CD1c-positive myeloid dendritic cell (primary cell): ENCODE measurements at regions not wholly inside any gene's neighbourhood (a gene's known extent, or its start where the extent isn't known, plus 50 kb on each side); places are given as distances from the start of the nearest gene placed in this dataset.
"Not testable (repeated sequence)": the region's sequence is repeated elsewhere in the genome, so short reads cannot be mapped to it uniquely, and the experiment has no call there.

Source experiments
- DNase-seq: peaks from one replicate; pipeline ENCODE4 v3.0.0-alpha.2; 2016; ENCODE audit errors: extremely low spot score

DNA sequence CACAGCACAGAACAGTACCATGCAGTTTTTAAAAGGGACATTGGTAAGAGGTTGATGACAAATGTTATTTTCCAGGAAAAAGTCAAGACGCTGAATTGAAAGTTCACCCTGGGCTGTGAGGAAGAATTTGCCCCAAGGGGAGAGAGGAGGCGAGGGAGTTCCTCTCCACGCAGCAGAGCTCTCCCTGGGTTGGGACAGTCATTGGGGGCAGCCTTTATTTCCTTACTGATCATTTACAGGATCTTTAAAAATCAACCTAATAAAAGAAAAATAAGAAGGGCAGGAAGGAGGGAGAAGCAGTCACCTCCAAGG, 49.9 kb upstream of the WNT7B start:
- DNase-seq, result no peak

DNA sequence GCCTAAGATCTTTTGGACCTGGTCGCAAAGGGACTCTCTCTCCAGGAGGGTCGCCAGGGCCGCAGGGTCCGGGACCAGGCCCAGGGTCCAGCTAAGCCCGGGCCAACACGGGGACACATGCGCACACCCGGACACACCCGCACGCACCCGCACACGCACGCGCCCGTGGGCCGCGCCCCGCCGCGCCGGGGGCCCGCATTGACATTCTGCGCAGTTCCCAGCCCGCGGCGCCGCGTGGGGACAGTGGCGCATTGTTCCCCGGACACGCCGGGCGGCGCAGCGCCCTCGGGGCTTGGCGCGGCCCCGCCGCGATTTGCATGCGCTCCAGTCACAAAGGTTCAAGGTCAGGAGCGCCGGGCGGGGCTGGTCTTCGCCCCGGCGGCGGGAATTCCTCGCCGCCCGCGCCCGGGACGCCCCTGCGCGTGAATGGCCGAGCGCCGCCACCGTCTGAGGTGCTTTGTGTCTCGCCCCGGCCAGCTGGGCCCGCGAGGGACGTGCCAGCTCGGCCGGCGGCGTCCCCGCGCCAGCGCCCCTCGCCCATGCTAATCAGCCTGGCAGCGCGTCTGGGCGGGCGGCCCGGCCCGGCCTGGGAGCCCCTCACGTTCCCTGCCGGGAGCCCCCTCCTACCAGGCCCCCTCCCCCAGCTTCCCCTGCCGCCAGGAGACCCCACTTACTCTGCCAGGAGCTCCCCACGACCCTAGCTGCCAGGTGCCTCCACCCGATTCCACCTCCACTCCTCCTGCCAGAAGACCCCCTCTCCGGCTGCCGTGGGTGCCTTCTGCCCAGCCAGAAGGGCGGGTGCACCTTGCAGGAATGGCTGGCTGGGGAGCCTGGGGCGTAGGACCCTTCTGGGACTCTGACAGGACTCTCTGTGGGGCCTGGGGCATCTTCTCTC, 50.5 kb upstream of the WNT7B start:
- peak; percentile 51 for DNase-seq

DNA sequence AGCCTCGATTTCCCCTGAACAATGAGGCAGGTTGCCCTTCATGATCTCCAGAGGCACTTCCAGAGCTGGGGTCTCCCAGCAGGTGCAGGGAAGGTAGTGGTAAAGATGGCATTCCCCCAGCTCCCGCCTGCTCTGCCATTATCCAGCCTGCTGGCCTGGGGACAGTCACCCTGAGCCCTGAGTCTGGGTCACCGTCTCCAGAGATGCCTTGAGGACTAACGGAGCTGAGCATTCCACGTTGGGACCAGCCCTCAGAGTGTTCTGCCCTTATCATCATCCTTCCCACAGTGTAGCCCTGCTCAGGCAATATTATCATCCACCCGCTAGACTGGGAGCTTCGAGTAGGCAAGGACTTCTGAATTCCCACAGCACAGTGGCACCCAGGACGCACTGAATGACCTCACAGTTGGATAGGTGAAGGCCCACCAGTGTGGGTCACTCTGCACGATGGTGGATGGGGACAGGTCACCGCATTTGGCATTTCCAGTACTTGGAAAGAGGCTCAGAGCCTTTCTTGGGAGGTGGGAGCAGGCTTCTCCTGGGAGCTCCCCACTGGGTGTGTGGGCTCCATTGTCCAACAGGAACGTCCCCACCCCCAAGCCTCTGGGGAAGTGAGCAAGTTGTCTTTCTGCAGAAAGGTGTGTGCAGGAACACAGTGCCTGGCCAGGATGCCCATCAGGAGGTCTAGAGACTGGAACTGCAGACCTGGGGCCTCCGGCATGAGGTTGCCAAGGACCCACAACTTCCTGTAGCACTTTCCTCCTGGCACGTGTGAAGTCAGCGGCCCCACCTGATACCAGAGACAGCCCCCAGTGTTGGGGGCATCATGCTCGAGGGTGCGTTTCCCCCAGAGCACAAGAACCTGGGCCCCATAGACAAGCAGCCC, 51.4 kb upstream of the WNT7B start:
- DNase-seq, result no peak

DNA sequence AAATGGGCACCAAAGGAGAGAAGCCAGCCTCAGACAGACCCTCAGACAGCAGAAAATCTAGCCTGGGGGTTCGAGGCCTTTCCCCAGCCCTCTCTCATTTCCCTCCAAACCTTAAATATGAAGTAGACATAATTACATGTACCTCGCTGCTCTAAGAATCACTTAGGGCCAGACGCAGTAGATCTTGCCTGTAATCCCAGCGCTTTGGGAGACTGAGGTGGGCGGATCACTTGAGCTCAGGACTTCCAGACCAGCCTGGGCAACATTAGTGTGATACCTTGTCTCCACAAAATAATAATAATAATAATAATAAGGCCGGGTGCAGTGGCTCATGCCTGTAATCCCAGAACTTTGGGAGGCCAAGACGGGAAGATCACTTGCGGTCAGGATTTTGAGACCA, 52.1 kb upstream of the WNT7B start:
- DNase-seq, result no peak

DNA sequence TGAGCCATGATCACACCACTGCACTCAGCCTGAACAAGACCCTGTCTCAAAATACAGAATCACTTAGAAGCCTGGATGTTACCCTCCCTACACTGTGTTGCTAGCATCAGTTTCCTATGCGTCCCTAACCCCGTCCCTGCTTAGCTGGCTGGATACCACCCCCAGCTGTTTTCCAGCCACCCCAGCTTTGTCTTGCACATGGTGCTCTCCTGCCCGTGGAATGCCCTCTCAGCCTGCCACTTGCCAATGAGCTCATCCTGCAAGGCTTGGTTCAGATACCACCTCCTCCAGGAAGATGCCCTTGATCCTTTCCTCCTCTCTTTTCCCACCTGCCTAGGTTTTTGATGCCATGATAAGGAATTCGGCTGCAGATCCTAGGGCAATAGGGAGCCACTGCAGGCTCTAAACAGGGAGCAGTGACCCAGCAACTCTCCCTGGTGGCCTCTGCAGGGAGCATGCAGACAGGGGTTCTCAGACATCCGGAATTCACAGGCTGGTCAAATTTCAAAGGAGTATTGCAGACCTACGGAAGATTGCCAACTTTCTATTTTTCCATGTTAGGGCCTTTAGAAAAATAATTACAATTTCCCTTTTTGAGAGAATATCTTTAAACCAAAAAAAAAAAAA, 52.7 kb upstream of the WNT7B start:
- DNase-seq, result no peak

DNA sequence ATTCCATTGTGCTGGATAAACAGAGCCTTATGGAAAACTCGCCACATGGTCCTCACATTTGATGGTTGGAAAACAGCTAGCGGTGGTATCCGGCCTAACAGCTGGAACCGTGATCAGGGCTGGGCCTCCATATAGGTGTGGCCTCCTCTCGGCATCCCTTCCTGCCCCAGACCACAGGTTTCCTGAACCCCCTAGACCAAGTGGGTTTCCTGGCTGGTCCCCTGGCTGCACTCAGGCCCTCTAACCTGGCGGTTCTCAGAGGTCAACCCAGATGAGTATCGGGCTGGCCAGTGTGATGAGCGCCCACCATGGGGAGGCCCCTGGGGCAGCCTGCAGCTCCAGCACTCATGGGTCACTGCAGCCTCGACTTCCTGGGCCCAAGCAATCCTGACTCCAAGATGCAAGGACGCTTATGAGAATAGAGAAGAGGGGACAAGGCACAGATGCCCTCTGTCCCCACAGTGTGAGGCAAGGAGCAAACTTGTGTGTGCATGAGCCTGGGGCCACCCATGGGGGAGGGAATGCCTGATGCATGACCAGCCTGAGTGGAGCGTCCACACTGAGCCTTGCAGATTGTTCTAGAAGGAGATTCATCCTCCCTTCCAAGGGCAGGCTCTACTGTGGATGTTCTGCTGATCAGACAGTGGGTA, 53.4 kb upstream of the WNT7B start:
- no peak for DNase-seq

DNA sequence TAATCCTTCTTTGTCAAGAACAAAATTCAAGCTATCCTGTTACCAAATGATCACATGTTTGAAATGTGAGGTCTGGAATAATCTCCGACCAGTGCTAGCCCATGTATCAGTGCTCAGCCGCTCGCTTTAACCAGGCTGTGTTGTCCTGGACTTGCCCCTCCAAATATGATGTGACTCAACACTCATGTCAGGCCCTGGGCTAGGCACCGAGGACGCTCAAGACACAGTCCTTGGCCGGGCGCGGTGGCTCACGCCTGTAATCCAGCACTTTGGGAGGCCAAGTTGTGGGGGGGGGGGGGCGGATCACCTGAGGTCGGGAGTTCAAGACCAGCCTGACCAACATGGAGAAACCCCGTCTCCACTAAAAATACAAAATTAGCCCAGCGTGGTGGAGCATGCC, 54.1 kb upstream of the WNT7B start:
- no peak for DNase-seq

DNA sequence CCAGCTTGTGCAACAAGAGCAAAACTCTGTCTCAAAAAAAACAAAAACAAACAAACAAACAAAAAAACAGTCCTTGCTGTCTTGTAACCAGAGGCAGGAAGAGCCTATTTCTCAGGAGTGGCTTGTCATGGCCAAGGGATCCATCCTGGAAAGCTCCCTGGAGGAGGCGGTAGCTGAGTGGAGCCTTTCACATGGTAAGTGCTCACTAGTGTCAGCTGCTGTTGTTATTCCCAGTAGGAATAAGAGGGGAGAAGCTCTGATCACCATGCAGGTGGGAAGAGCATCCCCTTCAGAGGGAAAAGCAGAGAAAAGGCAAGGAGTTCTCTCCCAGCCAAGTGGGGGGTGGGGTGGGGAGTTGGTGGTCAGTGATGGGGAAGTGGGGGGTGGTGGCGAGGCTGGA, 54.6 kb upstream of the WNT7B start:
- no peak for DNase-seq

DNA sequence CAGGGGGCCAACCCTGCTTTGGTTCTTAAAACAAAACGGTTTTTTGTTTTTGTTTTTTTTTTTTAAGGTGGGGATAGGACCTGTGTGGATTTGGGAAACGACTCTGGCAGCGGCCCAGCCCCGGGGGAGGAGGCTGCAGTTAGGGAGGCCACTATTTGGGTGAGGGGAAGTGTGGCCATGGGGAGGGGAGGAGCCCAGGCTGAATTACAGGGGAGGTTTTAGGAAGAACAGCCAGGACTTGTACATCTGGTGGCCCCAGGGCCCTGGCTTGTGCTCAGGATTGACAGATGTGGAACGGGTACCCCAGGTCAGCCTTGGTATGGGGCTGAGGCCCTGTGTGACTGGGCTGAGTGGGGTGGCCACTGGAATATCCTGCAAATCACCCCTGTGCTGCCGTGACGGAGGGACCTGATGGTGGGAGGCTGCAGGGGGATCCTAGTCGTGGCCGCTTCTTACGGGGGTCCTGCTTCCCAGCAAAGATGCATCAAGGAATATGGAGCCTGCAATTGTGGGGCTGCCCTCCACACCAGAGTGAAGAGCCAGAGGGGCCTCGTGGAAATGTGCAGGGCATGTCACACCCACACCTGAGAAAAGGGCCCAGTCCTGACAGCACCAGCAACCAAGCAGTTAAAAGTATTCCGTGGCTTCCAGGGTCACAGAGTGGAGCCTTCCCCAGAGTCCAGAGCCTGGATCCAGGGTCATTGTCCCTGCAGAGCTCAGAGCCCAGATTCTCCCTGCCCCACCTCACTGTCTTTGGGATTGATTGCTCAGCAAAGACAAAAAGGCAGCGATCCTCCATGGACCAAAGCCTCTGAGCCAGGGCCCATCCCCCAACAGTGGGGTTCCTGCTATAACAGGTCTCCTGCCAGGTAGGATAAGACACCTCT, 55.2 kb upstream of the WNT7B start:
- DNase-seq, result no peak

DNA sequence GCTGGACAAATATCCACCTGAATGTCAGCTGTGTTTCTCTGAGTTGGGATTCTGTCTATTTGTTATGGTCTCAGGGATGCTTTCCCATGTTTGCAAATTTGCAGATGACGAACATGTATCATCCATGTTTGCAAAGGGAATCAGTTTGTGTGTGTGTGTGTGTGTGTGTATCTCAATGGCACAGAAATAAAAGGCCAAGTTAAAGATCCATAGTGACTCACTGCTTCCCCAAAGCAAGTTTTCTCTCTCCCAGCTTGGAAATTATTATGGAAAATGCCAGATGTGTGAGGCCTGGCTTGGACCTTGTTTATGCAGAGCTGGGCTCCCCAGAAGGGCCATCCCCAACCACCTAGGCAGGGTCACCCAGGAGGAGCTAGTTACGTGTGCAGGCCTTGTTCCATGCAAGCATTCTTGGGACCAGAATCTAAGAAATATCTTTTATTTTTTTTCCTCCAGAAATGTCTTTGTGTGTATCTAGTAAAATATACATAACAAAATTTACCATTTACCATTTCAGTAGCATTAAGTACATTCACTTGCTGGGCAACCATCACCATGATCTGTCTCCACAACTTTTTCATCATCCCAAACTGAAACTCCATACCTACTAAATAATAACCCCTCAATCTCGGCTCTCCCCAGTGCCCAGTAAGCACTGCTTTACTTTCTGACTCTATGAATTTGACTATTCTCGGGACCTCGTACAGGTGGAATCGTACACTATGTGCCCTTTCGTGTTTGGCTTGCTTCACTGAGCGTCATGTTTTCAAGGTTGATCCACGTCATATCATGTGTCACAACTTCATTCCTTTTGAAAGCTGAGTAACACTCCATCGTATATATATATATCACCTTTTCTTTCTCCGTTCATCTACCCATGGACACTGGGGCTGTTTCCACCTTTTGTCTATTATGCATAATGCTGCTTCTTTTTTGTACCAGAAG, 56.6 kb upstream of the WNT7B start:
- no peak for DNase-seq

DNA sequence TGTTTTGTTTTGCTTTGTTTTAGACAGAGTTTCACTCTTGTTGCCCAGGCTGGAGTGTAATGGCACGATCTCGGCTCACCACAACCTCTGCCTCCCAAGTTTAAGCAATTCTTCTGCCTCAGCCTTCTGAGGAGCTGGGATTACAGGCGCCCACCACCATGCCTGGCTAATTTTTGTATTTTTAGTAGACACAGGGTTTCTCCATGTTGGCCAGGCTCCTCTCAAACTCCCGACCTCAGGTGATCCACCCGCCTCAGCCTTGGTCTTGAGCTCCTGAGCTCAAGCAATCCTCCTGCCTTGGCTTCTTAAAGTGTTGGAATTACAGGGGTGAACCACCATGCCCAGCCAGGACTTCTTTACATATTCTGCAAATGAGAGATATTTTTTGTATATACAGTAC, 57.5 kb upstream of the WNT7B start:
- not testable (repeated sequence) for DNase-seq

DNA sequence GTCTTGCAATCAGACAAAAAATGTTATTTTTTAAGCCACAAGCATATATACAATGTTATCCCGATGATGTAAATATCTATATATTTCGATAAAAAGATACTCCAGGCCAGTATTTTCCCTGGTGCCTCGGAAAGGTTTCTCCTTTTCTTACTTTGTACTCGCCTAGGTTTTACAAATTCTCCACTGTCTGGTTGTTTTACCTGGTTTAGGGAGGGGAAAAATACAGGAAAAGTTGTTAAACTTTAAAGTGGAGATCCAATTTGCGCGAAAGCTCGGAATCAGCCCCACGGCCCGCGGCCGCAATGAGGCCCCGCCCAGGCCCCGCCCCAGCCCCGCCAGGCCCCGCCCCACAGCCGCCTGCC, 58.4 kb upstream of the WNT7B start:
- no peak for DNase-seq

DNA sequence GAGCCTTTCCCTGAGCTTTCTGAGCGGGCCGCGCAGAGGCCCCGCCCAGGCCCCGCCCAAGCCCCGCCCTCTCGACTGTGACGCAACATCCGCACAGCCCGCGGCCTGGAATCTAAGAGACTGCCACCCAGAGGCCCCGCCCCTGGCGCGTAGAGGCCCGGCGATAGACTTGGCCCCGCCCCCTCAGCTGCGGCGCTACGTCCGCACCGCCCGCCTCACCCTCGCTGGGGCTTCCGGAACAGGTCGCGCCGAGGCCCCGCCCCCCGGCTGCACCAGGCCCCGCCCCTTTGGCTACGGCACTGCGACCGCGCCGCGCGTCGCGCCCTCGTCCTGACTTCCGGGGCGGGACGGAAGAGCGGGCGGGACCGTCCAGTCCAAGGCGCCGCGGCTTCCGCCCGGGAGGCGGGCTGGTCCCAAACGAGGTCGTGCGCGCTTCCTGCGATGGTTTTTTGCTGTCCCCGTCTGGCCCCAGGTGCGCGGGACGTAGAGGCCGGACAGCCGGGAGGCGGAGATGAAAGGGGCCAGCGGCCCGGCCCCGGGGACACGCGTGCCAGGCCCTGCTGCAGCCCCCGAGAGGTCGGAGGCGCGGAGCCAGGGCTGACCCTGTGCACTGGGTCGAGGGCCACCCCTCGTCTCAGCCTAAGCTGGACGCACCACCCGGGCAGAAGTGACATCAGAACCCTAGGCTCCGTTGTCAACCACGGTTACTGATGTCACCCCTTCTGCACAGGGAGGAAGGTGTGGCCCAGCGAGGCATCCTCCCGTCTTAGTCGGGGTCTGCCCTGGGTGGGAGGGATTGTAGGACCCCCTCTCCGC, 59.0 kb upstream of the WNT7B start:
- DNase-seq, result peak; percentile 100

DNA sequence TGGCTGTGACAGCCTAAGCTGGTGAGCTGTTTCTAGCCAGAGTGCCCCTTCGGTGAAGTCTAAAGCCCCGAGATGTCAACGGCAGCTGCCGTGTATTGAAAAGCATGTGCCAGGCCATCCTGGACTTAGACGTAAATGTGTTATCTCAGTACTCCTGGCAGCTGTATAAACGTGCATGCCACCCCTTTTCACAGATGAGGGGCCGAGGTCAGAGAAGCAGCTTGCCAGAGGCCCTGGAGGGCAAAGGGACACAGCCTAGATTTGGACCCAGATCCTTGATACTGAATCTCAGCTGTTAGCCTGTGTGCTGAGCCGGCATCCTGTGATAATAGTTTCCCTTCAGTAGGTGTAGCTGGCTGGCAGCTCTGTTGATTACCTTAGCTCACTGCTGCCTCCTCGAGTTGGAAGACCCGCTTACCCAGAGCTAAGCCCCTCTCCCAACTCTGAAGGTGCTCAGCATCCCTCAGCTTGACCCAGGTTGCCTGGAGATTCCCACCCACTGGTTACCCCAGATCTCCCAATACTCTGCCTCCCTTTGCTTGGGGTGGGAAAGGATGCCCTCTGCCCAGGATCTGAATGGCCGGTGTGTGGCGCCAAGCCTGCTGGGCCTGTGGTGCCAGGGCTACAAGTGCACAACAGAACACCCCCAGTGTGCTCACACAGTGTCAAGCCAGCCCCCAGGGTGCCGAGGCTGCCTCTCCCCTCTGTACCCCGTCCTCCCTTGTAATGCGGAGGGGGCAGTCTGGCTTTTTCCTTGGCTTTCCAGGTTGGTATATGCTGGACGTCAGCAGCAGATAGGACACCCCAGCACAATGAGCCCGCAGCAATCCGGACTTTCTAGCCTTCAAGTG, 59.8 kb upstream of the WNT7B start:
- no peak for DNase-seq

DNA sequence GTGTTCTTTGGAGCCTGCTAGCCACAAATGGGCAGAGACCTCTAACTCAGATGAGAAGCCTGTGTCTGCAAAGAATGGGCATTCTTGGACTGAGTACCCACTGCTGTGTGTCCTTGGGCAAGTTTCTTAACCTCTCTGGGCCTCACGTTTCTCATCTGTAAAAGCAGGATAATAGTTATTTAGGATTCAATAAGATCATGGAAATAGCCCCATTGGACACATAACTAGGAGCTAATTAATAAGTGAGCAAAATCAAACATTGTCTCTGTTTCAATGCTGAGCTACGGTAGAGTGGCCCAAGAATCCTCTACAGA, 61.2 kb upstream of the WNT7B start:
- no peak for DNase-seq

DNA sequence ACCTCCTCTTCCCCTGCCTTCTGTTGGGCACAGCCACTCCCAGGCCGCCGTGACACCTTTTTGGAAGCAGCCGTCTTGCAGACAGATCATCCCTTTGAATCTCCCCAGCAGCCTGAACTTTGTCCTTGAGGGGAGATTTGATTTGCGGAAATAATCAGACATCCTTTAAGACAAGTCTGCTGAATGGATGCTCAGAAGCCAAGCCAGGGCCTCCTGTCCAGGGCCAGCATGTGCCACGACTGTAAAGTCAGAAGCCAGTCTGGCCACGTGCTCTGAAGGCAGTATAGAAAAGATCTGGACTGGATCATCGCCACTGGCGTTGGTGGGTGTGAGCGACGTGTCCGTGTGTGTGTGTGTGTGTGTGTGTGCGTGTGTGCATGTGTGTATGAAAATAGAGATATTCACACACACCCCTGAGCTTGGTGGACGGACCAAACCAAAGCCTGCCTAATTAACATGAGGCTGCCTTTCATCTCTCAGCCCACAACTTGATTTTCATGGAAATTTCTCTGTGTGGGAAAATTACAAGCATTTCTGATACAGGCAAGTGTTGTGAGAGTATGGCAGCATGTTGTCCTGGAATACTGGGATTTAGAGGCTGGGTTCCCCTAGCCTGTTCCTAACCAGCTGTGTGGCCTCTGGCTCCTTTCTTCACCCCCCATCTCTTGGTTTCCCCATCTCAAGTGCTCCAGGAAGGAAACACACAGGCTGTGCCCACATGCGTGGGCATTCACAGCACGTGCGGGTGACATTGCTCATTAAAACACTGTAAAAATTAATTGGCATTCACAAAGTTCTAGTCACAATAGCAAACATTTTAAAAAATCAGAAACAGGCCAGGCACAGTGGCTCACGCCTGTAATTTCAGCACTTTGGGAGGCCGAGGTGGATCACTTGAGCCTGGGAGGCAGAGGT, 61.8 kb upstream of the WNT7B start:
- no peak for DNase-seq

DNA sequence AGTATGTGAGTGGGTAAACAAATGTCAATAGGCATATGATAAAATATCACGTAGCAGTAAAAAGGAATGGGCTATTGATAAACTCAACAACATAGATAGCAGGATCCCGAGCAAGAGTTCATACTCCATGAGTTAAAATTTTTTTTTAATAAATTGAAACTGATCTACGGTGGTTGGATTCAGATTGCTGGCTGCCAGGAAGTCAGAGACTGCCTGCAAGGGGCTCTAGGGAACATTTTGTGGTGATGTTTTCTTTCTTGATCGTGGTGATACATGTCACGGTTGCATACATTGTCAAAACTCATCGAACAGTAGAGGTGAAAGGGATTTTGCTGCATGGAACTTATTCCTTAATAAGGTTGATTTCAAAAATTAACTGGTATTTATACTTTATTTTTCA, 62.6 kb upstream of the WNT7B start:
- DNase-seq, result no peak
